K562 (cell line): ENCODE measurements at regions not wholly inside any gene's neighbourhood (a gene's known extent, or its start where the extent isn't known, plus 50 kb on each side); places are given as distances from the start of the nearest gene placed in this dataset.

Experiments
- ATAC-seq: fragments of 200-7000 bp; cut with Tn5 transposase; 3 replicates; pipeline ENCODE4 v1.9.1; 2020; ENCODE audit warnings: moderate library complexity
- BruUV-seq: library from RNA; stranded (reverse); fragments of 400-500 nt; replicated peaks from 2 replicates; lab custom pipeline; 2021; lab: Mats Ljungman, UMichigan
- CTCF ChIA-PET: fragments of 300-600 bp; formaldehyde crosslinking; extraction: SDS; loops from one replicate; lab custom pipeline; 2021; ENCODE audit warnings: low intra/inter-chr PET ratio; lab: Yijun Ruan, JAX
- POLR2A ChIA-PET: fragments of 300-600, 350-650 bp; sonication (Branson Sonifier 250); formaldehyde crosslinking; extraction: SDS; loops from one replicate; lab custom pipeline; 2021; ENCODE audit warnings: antibody characterized with exemption, inconsistent platforms; lab: Yijun Ruan, JAX
- DNase-seq, 4 experiments: peaks; one replicate each; pipeline versions ENCODE4 v3.0.0 to v3.0.0-alpha.2; 2011 to 2018; ENCODE audit warnings: low spot score in 3 of 4, mixed read lengths in 3 of 4; ENCODE audit errors: extremely low read depth in 1 of 4
- FAIRE-seq: peaks from 2 replicates; lab custom pipeline; 2011; peaks lifted over from hg19 to GRCh38; lab: Jason Lieb, UNC
- H2AFZ ChIP-seq: 2 replicates; pipeline ENCODE4 v1.6.0; 2011; ENCODE audit warnings: low read depth, low read length, control low read depth, inconsistent platforms
- H3K27ac ChIP-seq: fragments of 200-600 bp; 3 replicates; pipeline ENCODE4 v1.8.0; 2011; ENCODE audit warnings: low read depth, mild to moderate bottlenecking, control low read depth, inconsistent platforms, low read length, moderate library complexity, mixed read lengths; ENCODE audit errors: extremely low read depth
- H3K27me3 ChIP-seq, 2 experiments: fragments of 300-600 bp in 1 of 2; 2 replicates in 1 of 2; 3 replicates in 1 of 2; pipeline versions ENCODE4 v1.6.0 to v1.8.0; 2011; ENCODE audit warnings: inconsistent platforms in 2 of 2, low read length in 2 of 2, mild to moderate bottlenecking in 1 of 2, mixed read lengths in 1 of 2, moderate library complexity in 1 of 2; ENCODE audit not compliant: control insufficient read depth in 2 of 2, insufficient read depth in 2 of 2
- H3K36me3 ChIP-seq: fragments of 300-600 bp; 3 replicates; pipeline ENCODE4 v1.8.0; 2011; ENCODE audit warnings: mild to moderate bottlenecking, low read length, inconsistent platforms; ENCODE audit not compliant: control insufficient read depth, insufficient read depth
- H3K4me1 ChIP-seq, 2 experiments: fragments of 200-600 bp in 1 of 2; replicated peaks in 1 of 2; 2 replicates in 1 of 2; 3 replicates in 1 of 2; pipeline versions ENCODE4 v1.5.1 to v1.8.0; 2011; ENCODE audit warnings: inconsistent platforms in 2 of 2, low read length in 2 of 2, mild to moderate bottlenecking in 1 of 2, mixed read lengths in 1 of 2, moderate library complexity in 1 of 2; ENCODE audit not compliant: control insufficient read depth in 2 of 2, insufficient read depth in 2 of 2
- H3K4me2 ChIP-seq: 2 replicates; pipeline ENCODE4 v1.6.1; 2011; ENCODE audit warnings: low read length, control low read depth, inconsistent platforms, mixed read lengths; ENCODE audit not compliant: insufficient read depth
- H3K4me3 ChIP-seq: fragments of 200-600 bp; sonication (generic), shearing (Covaris generic); 2 replicates; pipeline ENCODE4 v1.5.1; 2016; ENCODE audit warnings: control low read depth, inconsistent platforms
- H3K79me2 ChIP-seq: fragments of 200-600 bp; 3 replicates; pipeline ENCODE4 v1.8.0; 2011; ENCODE audit warnings: low read length, inconsistent platforms; ENCODE audit not compliant: control insufficient read depth, insufficient read depth
- H3K9ac ChIP-seq, 2 experiments: 2 replicates each; pipeline versions ENCODE4 v1.6.0 to v1.6.1; 2011; ENCODE audit warnings: low read depth in 2 of 2, low read length in 2 of 2, control low read depth in 1 of 2, inconsistent platforms in 1 of 2, mild to moderate bottlenecking in 1 of 2, mixed read lengths in 1 of 2; ENCODE audit not compliant: insufficient read depth in 1 of 2
- H3K9me1 ChIP-seq: one replicate; pipeline ENCODE4 v1.6.0; 2011; ENCODE audit warnings: inconsistent platforms, mild to moderate bottlenecking, low read length, moderate library complexity; ENCODE audit not compliant: control insufficient read depth, insufficient read depth
- H3K9me3 ChIP-seq: replicated peaks from 2 replicates; pipeline ENCODE4 v1.5.1; 2011; ENCODE audit warnings: low read depth, low read length, inconsistent platforms; ENCODE audit not compliant: control insufficient read depth, insufficient read depth
- H4K20me1 ChIP-seq: replicated peaks from 2 replicates; pipeline ENCODE4 v1.6.1; 2011; ENCODE audit warnings: low read length, inconsistent platforms, mixed read lengths; ENCODE audit not compliant: control insufficient read depth, insufficient read depth
- WGBS: fragments of 100-300 bp; shearing (Covaris generic); methylation state at CpG from one replicate; pipeline ENCODE4 v1.1.6; 2016; ENCODE audit warnings: low coverage, mixed read lengths; ENCODE audit not compliant: insufficient coverage; ENCODE audit errors: missing lambda C conversion rate; 5-methylcytosine and 5-hydroxymethylcytosine counted together
- in situ Hi-C: fragments of 300-500 bp; cut with MboI; formaldehyde crosslinking; loops from 4 replicates; pipeline ENCODE4 v1.15.0; 2018; ENCODE audit warnings: inconsistent platforms, mixed read lengths
- intact Hi-C: fragments of 100-400 bp; cut with micrococcal nuclease; formaldehyde crosslinking; loops from 2 replicates; pipeline ENCODE4 v1.14.2; 2022
- TF ChIP-seq, protein P1 (sequence below): fragments of 200-600 bp; sonication (generic); IDR thresholded peaks from one replicate; pipeline ENCODE4 v1.6.1; 2012; ENCODE audit warnings: mild to moderate bottlenecking, low read depth, low read length, inconsistent platforms
- TF ChIP-seq, protein P2 (sequence below): fragments of 250-450 bp; sonication (Bioruptor Pico); IDR thresholded peaks from 2 replicates; pipeline ENCODE4 v1.5.0; 2021
- TF ChIP-seq, protein P3 (sequence below): fragments of 150-350 bp; IDR thresholded peaks from 2 replicates; pipeline ENCODE4 v1.6.1; 2014; ENCODE audit warnings: low read depth, mild to moderate bottlenecking, low read length, borderline replicate concordance

DNA sequence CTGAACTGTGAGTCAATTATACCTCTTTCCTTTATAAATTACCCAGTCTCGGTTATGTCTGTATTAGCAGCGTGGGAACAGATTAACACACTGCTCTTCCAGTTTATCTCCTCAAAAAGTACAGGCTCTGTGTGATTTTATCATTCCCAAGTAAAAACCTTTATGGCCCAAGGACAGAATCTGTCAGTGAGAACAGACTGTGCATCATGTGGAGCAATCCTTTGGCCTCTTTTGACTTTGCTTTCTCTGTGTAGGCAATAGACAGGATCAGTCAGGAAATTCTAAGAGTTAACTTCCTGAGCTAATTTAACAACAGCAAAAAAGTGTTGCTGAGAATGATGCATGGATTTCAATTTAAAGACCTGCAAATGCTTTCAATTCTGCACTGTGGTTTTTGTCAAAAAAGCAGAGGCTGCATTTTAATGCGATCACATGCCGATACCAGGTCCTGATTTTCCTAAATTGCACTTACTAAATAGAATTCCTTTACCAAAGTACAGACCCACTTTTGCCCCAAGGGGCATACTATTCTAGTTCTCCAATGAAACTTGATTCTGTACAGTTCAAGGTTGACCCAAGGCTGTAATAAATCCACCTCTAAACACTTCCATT lies 246.7 kb upstream of the MARCKS start:
- Histone ChIP-seq H3K9me3 (no peaks in the 10 kb centered on the region), H2AFZ (no peak overlapping the region), H3K79me2 (no peaks in the 10 kb centered on the region), H3K9me1 (no peaks in the 10 kb centered on the region), H3K27ac (no peak overlapping the region), H4K20me1 (no peaks in the 10 kb centered on the region), H3K27me3 (no peaks in the 10 kb centered on the region), H3K9ac (no peak overlapping the region), H3K4me3 (no peak overlapping the region), H3K4me2 (no peak overlapping the region), H3K36me3 (no peaks in the 10 kb centered on the region), H3K4me1 (no peaks in the 10 kb centered on the region; a peak in 1 of 5 replicates)
- TF ChIP-seq, protein P1, sequence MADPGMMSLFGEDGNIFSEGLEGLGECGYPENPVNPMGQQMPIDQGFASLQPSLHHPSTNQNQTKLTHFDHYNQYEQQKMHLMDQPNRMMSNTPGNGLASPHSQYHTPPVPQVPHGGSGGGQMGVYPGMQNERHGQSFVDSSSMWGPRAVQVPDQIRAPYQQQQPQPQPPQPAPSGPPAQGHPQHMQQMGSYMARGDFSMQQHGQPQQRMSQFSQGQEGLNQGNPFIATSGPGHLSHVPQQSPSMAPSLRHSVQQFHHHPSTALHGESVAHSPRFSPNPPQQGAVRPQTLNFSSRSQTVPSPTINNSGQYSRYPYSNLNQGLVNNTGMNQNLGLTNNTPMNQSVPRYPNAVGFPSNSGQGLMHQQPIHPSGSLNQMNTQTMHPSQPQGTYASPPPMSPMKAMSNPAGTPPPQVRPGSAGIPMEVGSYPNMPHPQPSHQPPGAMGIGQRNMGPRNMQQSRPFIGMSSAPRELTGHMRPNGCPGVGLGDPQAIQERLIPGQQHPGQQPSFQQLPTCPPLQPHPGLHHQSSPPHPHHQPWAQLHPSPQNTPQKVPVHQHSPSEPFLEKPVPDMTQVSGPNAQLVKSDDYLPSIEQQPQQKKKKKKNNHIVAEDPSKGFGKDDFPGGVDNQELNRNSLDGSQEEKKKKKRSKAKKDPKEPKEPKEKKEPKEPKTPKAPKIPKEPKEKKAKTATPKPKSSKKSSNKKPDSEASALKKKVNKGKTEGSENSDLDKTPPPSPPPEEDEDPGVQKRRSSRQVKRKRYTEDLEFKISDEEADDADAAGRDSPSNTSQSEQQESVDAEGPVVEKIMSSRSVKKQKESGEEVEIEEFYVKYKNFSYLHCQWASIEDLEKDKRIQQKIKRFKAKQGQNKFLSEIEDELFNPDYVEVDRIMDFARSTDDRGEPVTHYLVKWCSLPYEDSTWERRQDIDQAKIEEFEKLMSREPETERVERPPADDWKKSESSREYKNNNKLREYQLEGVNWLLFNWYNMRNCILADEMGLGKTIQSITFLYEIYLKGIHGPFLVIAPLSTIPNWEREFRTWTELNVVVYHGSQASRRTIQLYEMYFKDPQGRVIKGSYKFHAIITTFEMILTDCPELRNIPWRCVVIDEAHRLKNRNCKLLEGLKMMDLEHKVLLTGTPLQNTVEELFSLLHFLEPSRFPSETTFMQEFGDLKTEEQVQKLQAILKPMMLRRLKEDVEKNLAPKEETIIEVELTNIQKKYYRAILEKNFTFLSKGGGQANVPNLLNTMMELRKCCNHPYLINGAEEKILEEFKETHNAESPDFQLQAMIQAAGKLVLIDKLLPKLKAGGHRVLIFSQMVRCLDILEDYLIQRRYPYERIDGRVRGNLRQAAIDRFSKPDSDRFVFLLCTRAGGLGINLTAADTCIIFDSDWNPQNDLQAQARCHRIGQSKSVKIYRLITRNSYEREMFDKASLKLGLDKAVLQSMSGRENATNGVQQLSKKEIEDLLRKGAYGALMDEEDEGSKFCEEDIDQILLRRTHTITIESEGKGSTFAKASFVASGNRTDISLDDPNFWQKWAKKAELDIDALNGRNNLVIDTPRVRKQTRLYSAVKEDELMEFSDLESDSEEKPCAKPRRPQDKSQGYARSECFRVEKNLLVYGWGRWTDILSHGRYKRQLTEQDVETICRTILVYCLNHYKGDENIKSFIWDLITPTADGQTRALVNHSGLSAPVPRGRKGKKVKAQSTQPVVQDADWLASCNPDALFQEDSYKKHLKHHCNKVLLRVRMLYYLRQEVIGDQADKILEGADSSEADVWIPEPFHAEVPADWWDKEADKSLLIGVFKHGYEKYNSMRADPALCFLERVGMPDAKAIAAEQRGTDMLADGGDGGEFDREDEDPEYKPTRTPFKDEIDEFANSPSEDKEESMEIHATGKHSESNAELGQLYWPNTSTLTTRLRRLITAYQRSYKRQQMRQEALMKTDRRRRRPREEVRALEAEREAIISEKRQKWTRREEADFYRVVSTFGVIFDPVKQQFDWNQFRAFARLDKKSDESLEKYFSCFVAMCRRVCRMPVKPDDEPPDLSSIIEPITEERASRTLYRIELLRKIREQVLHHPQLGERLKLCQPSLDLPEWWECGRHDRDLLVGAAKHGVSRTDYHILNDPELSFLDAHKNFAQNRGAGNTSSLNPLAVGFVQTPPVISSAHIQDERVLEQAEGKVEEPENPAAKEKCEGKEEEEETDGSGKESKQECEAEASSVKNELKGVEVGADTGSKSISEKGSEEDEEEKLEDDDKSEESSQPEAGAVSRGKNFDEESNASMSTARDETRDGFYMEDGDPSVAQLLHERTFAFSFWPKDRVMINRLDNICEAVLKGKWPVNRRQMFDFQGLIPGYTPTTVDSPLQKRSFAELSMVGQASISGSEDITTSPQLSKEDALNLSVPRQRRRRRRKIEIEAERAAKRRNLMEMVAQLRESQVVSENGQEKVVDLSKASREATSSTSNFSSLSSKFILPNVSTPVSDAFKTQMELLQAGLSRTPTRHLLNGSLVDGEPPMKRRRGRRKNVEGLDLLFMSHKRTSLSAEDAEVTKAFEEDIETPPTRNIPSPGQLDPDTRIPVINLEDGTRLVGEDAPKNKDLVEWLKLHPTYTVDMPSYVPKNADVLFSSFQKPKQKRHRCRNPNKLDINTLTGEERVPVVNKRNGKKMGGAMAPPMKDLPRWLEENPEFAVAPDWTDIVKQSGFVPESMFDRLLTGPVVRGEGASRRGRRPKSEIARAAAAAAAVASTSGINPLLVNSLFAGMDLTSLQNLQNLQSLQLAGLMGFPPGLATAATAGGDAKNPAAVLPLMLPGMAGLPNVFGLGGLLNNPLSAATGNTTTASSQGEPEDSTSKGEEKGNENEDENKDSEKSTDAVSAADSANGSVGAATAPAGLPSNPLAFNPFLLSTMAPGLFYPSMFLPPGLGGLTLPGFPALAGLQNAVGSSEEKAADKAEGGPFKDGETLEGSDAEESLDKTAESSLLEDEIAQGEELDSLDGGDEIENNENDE: no peak
- TF ChIP-seq, protein P2, sequence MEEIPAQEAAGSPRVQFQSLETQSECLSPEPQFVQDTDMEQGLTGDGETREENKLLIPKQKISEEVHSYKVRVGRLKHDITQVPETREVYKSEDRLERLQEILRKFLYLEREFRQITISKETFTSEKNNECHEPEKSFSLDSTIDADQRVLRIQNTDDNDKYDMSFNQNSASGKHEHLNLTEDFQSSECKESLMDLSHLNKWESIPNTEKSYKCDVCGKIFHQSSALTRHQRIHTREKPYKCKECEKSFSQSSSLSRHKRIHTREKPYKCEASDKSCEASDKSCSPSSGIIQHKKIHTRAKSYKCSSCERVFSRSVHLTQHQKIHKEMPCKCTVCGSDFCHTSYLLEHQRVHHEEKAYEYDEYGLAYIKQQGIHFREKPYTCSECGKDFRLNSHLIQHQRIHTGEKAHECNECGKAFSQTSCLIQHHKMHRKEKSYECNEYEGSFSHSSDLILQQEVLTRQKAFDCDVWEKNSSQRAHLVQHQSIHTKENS: no peak
- TF ChIP-seq, protein P3, sequence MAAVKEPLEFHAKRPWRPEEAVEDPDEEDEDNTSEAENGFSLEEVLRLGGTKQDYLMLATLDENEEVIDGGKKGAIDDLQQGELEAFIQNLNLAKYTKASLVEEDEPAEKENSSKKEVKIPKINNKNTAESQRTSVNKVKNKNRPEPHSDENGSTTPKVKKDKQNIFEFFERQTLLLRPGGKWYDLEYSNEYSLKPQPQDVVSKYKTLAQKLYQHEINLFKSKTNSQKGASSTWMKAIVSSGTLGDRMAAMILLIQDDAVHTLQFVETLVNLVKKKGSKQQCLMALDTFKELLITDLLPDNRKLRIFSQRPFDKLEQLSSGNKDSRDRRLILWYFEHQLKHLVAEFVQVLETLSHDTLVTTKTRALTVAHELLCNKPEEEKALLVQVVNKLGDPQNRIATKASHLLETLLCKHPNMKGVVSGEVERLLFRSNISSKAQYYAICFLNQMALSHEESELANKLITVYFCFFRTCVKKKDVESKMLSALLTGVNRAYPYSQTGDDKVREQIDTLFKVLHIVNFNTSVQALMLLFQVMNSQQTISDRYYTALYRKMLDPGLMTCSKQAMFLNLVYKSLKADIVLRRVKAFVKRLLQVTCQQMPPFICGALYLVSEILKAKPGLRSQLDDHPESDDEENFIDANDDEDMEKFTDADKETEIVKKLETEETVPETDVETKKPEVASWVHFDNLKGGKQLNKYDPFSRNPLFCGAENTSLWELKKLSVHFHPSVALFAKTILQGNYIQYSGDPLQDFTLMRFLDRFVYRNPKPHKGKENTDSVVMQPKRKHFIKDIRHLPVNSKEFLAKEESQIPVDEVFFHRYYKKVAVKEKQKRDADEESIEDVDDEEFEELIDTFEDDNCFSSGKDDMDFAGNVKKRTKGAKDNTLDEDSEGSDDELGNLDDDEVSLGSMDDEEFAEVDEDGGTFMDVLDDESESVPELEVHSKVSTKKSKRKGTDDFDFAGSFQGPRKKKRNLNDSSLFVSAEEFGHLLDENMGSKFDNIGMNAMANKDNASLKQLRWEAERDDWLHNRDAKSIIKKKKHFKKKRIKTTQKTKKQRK: no peak
- no peak for DNase-seq
- 0% methylated on average over 4 of the region's 4 CpGs for WGBS
- ChIA-PET CTCF (no interaction called here), POLR2A (no interaction called here)
- in situ Hi-C loops: no loop called here
- no peak for ATAC-seq
- FAIRE-seq: no peak
- intact Hi-C loops: no loop called here
- no TSS peak for BruUV-seq
